Islet of Langerhans (tissue), 1 donor: ENCODE measurements at regions not wholly inside any gene's neighbourhood (a gene's known extent, or its start where the extent isn't known, plus 50 kb on each side); places are given as distances from the start of the nearest gene placed in this dataset.
"Not testable (repeated sequence)": the region's sequence is repeated elsewhere in the genome, so short reads cannot be mapped to it uniquely, and the experiment has no call there.

Experiments
- FAIRE-seq: peaks from one replicate; lab custom pipeline; 2011; peaks lifted over from hg19 to GRCh38; lab: Jason Lieb, UNC

DNA sequence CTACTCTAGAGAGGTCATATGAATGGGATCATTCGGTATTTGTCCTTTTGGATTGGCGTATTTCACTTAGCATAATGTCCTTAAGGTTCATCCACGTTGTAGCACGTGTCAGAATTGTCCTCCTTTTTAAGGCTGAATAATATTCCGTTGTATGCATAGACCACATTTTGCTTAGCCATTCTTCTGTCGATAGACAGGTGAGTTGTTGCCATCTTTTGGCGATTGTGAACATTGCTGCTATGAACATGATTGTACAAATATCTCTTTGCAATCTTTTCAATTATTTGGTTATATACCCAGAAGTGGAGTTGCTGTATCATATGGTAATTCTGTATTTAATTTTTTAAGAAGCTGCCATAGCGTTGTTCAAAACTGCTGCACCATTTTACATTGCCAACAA, 52.4 kb upstream of the GOLGA8J start:
- FAIRE-seq = no peak

DNA sequence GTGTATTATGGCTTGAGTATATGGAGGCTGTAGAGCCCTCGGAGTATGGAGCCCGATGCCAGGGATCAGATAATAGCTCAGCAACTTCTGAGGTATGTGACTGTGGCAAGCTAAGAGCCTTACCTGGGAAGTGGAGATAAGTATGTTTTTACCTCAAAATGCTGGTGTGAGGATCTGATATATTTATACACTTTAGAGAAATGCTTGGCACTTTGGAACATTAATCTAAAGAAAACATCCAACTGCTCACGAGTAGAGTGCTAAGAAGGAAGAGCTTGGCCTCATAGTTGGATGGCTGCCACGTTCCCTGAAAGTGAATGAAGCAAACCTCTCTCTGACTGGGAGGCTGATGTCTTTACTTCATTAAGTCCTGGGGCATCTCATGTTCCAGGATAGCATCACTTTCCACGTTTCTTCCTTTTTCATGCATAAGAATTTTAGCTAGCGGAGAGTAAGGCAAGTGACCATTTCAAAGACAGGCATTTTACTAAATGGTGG, 58.9 kb upstream of the GOLGA8J start:
- no peak for FAIRE-seq

GRCh38 chr15:30010746-30011145, 72.0 kb upstream of the GOLGA8J start:
- FAIRE-seq = no peak

DNA sequence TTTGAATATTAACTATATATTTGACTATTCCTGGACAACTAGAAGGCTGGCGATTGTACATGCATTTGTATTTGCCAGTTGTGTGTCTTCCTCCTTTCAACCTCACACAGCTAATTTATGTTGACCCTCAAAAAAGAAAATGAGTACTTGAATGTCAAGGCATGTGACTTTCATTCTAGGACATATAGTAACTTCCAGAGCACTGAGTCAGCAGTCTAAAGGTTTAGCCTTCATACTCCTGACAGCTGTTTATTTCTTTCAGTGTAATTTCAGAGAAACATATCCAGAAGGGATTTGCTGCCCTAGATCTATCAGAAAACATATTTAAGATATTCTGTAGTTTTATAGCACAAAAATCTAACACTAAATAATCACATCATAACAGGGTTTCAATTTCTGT, 74.6 kb upstream of the GOLGA8J start:
- FAIRE-seq = no peak

DNA sequence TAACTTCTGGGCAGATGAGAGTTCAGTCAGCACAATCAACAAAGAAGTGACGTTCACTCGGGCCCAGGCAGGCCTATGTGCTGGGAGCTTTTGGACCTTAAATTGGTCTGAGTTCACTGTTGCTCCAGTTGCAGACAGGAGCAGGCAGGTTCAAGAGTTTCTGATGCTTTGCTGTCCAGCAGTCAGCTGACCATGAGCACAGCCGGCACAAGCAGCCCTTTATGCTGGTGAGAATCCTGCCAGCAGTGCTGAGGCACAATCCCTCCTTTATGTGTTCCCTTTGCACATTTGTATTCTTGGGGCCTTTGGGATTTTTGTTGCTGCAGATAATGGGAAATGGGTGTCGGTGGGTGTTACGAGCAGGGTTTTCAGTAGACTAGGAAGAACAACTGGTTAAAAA, 81.2 kb upstream of the GOLGA8J start:
- FAIRE-seq = no peak

GRCh38 chr15:29998033-29998432, 84.7 kb upstream of the GOLGA8J start:
- FAIRE-seq = no peak

DNA sequence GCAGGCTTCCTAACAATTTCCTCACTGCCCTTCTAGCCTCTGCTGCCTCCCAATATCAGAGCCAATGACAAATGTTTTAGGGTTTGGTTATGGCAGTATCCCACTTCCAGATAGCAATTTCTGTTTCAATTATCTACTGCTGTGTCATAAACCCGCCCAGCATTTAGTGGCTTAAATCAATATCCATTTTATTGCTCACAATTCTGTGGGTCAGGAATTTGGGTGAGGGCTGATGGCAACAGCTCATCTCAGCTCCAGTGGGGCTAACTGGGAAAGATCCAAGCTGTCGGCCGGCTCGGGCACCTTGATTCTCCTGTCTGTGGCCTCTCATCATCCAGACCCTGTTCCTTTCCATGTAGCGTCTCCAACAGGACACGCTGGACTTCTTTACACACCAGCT, 85.3 kb upstream of the GOLGA8J start:
- no peak for FAIRE-seq

- no peak for FAIRE-seq
These were observed 88.5 kb upstream of the GOLGA8J start for GRCh38 chr15:29994284-29994683.

GRCh38 chr15:29990954-29991353, 91.8 kb upstream of the GOLGA8J start:
- no peak for FAIRE-seq

GRCh38 chr15:29990035-29990434, 92.7 kb upstream of the GOLGA8J start:
- FAIRE-seq = no peak

DNA sequence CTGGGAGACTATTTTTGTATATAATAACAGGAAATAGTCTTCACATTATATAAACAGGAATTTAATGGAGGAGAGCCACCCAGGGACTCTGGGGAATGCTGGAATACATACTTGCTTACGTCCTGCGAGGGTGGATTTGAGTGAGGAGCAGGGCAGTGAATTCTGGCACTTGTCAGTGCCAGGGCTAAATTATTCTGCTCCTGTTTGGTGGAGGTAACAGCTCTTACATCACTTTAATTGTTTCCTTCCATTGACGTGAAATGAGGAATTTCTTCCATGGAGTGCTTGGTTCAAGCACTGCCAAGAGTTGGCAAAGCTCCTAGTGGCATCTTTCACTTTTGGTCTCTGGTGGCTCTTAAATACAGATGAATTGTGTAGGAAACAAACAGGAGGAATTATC, 94.1 kb upstream of the GOLGA8J start:
- no peak for FAIRE-seq

DNA sequence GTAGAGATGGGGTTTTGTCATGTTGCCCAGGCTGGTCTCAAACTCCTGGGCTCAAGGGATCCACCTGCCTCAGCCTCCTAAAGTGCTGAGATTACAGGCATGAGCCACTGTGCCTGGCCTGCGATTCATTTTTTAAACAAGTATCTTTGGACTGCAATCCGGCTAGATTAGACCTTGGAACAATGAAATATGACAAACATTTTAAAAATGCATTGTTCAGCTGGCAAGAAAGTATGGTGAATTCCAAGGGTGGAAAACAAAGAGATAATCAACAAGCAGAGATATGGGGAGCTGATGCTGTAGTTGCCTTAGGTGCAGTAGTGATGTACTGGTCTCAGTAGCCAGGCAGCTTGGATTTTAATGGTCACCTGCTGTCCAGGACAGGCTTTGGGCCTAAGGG, 95.8 kb upstream of the GOLGA8J start:
- no peak for FAIRE-seq

- FAIRE-seq = no peak
These were observed 104.1 kb upstream of the GOLGA8J start for GRCh38 chr15:29978411-29979382.

GRCh38 chr15:29974056-29974455, 108.7 kb upstream of the GOLGA8J start:
- FAIRE-seq = not testable (repeated sequence)

DNA sequence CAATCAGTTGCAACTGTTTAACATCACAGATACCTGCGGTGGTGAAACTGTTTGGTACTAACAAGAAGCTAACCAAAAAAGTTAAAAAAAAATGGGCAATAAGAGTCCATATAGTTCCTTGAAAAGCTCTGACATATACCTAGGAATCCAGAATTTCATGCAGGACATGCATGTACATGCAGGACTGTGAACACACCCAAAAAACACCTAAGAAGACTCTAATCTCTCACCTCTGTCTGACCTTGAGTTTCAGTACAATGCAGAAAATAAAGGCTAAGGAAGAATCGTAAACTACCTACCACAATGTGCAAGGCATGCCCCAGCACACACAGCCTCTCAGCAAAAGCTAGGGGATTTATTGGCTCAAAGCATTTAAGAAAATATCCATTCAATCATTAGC, 110.7 kb upstream of the GOLGA8J start:
- no peak for FAIRE-seq

DNA sequence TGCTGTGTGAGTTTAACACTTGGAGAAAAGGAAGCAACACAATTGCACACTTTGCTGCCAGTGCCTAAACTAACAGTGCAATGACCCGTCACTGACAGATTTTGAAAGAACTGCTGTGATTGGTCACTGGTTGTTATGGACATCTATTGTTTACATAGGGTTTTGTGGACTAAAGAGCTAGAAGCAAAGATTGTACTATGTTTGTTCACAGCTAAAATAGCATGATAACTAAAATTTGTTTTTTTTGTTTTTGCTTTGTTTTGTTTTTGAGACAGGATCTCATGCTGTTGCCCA, 112.4 kb upstream of the GOLGA8J start:
- FAIRE-seq = no peak

DNA sequence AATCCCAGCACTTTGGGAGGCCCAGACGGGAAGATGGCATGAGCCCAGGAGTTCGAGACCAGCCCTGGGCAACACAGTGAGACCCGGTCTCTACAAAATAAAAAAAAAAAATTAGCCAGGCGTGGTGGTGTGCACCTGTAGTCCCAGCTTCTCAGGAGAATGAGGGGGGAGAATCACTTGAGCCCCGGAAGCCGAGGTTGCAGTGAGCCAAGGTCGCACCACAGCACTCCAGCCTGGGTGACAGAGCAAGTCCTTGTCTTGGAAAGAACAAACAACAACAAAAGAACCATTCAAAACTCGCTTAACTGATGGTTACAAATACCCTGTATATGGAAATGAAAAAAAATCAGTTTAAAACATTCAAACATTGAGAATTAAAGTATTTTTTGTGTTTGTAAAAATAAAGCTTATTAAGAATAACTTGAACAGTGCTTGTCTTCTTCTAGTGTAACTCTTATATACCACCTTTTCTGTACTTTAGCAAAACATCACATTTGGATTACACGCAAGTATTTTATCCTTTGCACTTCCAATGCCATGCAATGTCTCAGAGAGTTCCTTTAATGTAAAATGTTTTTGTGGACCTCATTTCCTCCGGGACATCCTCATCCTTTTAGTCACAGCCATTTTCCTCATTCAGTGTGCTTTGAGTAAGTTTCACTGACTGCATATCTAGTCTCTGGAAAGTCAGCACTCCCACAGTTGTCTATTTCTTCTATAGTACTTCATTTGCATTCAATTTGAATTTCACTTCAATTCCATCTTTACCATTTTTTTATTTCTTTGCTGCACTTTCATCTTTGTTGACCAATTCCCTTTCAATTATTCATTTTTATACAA, 113.0 kb upstream of the GOLGA8J start:
- no peak for FAIRE-seq

- no peak for FAIRE-seq
These were observed 113.7 kb upstream of the GOLGA8J start for GRCh38 chr15:29968895-29969561.

GRCh38 chr15:29968099-29968894, 114.5 kb upstream of the GOLGA8J start:
- no peak for FAIRE-seq

GRCh38 chr15:29962407-29962806, 120.3 kb upstream of the GOLGA8J start:
- FAIRE-seq = no peak

DNA sequence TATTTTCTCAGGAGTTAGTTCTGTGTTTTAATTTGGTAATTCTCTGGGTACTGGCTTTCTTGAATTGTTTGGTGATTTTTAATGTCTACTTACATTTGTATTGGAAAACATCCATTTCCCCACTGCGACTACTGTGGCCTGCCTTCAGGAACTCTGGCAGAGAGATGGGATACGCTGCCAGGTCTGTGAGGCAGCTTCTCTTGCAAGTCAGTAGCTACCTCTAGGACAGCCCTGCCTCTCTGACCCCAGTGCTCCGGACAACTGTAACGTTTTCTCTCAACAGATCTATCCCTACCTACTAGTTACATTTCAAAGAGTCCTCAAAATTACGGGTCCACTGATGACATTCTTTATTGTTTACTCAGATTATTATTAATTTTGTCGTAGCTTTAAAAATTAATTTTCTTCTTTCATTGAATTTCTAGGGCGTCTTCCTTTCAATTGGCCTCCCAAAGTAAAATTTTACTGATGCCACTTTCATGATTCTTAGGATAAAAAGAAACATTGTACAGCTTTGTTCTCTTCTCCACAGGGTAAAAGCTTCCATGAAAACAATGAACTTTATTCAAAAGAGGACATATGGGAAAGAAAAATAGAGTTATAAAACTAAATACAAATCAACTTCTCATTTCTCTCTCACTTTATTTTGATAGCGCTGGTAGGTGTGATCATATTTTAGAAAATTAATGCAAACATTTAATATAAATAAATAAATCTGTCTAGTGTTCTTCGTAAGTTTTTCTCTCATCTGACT, 123.2 kb upstream of the GOLGA8J start:
- FAIRE-seq = no peak
